ENCODE measurements at regions not wholly inside any gene's neighbourhood (a gene's known extent, or its start where the extent isn't known, plus 50 kb on each side); places are given as distances from the start of the nearest gene placed in this dataset.

DNA sequence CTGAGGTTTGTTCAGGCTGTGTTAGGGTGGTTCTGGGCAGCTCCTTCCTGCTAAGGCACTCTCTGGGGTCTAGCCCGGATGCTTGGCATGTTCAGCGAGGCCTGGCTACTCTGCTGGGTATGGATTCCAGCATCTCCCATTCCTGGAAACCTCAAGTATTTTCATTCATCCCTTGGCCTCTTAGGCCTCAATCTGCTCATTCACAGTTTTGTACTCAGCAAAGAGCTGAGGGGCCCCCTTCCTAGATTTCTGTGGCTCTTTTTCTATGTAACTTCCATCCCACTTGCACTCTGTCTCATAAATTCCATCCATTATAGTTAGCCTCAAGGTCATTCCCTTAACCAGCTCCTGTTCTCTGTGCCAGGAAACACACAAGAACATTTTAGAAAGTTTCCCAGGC, 798.8 kb upstream of the HS6ST1 start:
- intact Hi-C loops (cut with DNase I; ENCODE audit: low total_unique reads): no loop called here
- Histone ChIP-seq H3K4me1 (no peaks in the 10 kb centered on the region), H3K9me3 (no peaks in the 10 kb centered on the region), H3K36me3 (no peaks in the 10 kb centered on the region), H3K27ac (no peak overlapping the region), H3K4me3 (no peak overlapping the region), H3K27me3 (no peaks in the 10 kb centered on the region)
- DNase-seq: no peak
- in situ Hi-C loops (cut with MboI; ENCODE audit: low sequenced_read_pairs in 4 of 4): no loop called here
- ATAC-seq: no peak
- TF ChIP-seq POLR2A (IDR thresholded peaks at IDR 0.05): no peak

DNA sequence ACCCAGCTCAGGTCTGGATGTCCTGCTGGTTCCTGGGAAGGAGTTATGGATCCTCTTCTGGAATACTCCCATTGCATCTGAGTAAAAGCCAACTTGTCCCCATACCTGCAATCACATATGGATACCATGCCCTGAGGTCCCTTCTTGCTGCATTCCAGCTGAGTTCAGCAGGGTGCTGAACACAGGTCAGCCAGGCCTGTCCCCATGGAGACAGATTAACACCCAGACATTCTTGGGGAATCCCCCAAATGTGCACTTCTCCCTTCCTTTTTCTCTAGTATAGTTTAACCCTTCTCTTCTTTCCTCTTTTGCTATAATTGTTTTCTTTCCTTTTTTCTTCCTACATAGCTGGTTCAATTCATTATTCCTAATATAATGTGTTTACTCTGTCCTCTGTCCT, 799.6 kb upstream of the HS6ST1 start:
- Histone ChIP-seq H3K27ac (no peak overlapping the region), H3K4me3 (no peak overlapping the region), H3K9me3 (no peaks in the 10 kb centered on the region), H3K36me3 (no peaks in the 10 kb centered on the region), H3K4me1 (no peaks in the 10 kb centered on the region), H3K27me3 (no peaks in the 10 kb centered on the region)
- in situ Hi-C loops (cut with MboI; ENCODE audit: low sequenced_read_pairs in 4 of 4) (no loop called here), intact Hi-C loops (cut with DNase I; ENCODE audit: low total_unique reads) (no loop called here)
- ATAC-seq (no peak), DNase-seq (no peak)
- TF ChIP-seq POLR2A (IDR thresholded peaks at IDR 0.05): no peak
- TF ChIP-seq, protein P1, sequence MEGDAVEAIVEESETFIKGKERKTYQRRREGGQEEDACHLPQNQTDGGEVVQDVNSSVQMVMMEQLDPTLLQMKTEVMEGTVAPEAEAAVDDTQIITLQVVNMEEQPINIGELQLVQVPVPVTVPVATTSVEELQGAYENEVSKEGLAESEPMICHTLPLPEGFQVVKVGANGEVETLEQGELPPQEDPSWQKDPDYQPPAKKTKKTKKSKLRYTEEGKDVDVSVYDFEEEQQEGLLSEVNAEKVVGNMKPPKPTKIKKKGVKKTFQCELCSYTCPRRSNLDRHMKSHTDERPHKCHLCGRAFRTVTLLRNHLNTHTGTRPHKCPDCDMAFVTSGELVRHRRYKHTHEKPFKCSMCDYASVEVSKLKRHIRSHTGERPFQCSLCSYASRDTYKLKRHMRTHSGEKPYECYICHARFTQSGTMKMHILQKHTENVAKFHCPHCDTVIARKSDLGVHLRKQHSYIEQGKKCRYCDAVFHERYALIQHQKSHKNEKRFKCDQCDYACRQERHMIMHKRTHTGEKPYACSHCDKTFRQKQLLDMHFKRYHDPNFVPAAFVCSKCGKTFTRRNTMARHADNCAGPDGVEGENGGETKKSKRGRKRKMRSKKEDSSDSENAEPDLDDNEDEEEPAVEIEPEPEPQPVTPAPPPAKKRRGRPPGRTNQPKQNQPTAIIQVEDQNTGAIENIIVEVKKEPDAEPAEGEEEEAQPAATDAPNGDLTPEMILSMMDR (IDR thresholded peaks at IDR 0.05 in 4 of 5, conservative IDR thresholded peaks at IDR 0.05 in 1 of 5): no peak

DNA sequence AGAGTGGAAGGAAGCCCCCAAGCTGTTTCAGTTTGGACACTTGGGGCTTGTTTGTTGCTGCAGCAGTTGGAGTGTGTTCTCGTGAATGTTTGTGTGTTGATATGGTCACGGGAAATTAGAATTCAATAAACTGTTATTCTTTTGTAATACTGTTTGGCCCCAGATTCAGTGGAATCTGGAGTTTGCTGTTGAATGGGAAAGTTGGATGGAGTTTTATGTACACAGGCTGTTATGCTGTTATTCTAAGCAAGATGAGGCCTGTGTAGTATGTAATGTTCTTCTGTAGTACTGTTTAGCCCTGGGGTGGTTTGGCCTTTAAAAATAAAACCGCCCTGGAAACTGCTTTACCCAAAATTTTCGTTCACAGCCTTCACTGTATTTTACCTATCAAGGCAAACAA, 810.4 kb upstream of the HS6ST1 start:
- Histone ChIP-seq H3K4me1 (no peaks in the 10 kb centered on the region), H3K27me3 (no peaks in the 10 kb centered on the region), H3K36me3 (no peaks in the 10 kb centered on the region), H3K9me3 (no peaks in the 10 kb centered on the region), H3K4me3 (no peak overlapping the region), H3K27ac (no peak overlapping the region)
- no peak for TF ChIP-seq POLR2A (IDR thresholded peaks at IDR 0.05)
- TF ChIP-seq, protein P1 (IDR thresholded peaks at IDR 0.05 in 4 of 5, conservative IDR thresholded peaks at IDR 0.05 in 1 of 5): no peak
- DNase-seq (no peak), ATAC-seq (no peak)
- intact Hi-C loops (cut with DNase I; ENCODE audit: low total_unique reads): no loop called here
- in situ Hi-C loops (cut with MboI; ENCODE audit: low sequenced_read_pairs in 4 of 4): no loop called here

DNA sequence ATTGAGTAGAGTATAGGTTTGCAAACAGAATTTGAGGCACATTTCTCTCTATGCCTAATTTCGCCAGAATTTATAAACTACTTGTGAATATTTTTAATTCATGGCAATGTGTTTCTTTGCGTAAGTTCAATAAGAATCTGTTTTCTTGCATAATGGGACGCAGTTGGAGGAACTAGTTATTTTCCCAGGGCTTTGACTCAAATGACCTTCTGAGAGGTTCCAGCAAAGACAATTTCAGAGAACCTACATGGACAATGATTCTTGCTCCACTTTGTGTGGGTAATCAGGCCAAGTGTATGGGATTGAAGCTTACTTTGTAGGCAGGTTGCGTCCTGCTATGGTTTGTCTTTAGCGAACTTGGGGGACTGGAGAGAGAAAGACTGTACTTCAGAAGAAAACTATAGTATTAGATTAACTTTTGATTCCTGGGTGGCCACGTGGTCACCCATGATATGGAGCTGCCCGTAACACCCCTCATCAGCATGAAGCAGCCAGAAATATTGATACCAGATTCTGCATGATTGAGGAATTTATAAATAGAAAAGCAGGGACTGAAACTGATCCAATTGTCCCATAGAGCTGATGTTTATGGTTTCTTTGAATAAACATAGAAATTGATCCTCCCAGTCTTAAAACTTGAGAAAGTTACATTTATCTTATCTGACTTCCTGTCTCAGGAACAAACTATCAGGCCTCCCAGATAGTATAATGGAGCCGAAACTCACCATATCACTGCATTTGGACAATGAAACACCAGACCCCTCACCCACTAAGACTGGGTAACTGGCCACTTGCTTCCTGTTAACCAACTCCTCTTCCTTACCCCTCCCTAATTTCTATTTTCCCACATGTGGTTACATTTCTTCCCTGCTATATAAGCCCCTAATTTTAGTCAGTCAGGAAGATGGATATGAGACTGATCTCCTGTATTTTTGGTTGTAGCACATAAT, 815.3 kb upstream of the HS6ST1 start:
- Histone ChIP-seq H3K27ac (no peak overlapping the region), H3K4me3 (no peak overlapping the region), H3K27me3 (no peaks in the 10 kb centered on the region), H3K36me3 (no peaks in the 10 kb centered on the region), H3K9me3 (no peaks in the 10 kb centered on the region), H3K4me1 (no peaks in the 10 kb centered on the region)
- no peak for TF ChIP-seq POLR2A (IDR thresholded peaks at IDR 0.05)
- TF ChIP-seq, protein P1 (IDR thresholded peaks at IDR 0.05 in 4 of 5, conservative IDR thresholded peaks at IDR 0.05 in 1 of 5): no peak
- ATAC-seq: no peak
- no peak for DNase-seq
- intact Hi-C loops (cut with DNase I; ENCODE audit: low total_unique reads): no loop called here
- in situ Hi-C loops (cut with MboI; ENCODE audit: low sequenced_read_pairs in 4 of 4): no loop called here

DNA sequence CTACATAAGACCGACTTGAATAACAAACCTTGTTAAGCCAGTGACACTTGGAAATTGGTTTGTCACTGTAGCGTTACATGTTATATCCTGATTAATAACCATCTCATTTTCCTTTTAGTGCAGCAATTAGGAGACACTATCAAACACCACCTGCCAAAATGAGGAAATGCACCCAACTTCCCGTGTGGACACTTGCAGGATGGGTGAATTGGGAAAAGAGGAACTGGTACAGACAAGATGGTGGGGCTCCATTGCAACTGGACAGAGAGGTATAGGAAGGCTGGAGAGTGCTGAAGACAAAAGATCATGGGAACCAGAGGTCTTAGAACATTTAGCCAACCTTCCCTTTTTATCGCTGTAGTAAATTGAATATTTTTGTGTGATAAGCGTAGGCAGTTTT, 816.3 kb upstream of the HS6ST1 start:
- Histone ChIP-seq H3K4me3 (no peak overlapping the region), H3K9me3 (no peaks in the 10 kb centered on the region), H3K27ac (no peak overlapping the region), H3K27me3 (no peaks in the 10 kb centered on the region), H3K4me1 (no peaks in the 10 kb centered on the region), H3K36me3 (no peaks in the 10 kb centered on the region)
- intact Hi-C loops (cut with DNase I; ENCODE audit: low total_unique reads): no loop called here
- TF ChIP-seq, protein P1 (IDR thresholded peaks at IDR 0.05 in 4 of 5, conservative IDR thresholded peaks at IDR 0.05 in 1 of 5): no peak
- no peak for TF ChIP-seq POLR2A (IDR thresholded peaks at IDR 0.05)
- ATAC-seq: no peak
- in situ Hi-C loops (cut with MboI; ENCODE audit: low sequenced_read_pairs in 4 of 4): no loop called here
- no peak for DNase-seq
